OCI-LY3 (cell line): ENCODE measurements at regions not wholly inside any gene's neighbourhood (a gene's known extent, or its start where the extent isn't known, plus 50 kb on each side); places are given as distances from the start of the nearest gene placed in this dataset.

Source experiments
- H2AFZ ChIP-seq: fragments of 200-600, 300-600 bp; shearing (Covaris generic); 2 replicates; pipeline ENCODE4 v1.6.0; 2014; ENCODE audit warnings: antibody characterized with exemption, low read depth, low read length
- H3K27ac ChIP-seq: fragments of 200-600, 300-600 bp; sonication (generic); 2 replicates; pipeline ENCODE4 v1.5.1; 2014; ENCODE audit warnings: mild to moderate bottlenecking, low read length, moderate library complexity, mixed read lengths
- H3K27me3 ChIP-seq: fragments of 200-600, 300-600 bp; sonication (generic); 2 replicates; pipeline ENCODE4 v1.6.1; 2014; ENCODE audit warnings: low read depth, low read length, mixed read lengths
- H3K36me3 ChIP-seq: fragments of 200-600, 300-600 bp; sonication (generic); replicated peaks from 2 replicates; pipeline ENCODE3; 2014; ENCODE audit warnings: low read depth, low read length, mixed read lengths
- H3K4me1 ChIP-seq: fragments of 300-600, 200-600 bp; sonication (generic); 2 replicates; pipeline ENCODE4 v1.6.1; 2014; ENCODE audit warnings: low read length, mixed read lengths
- H3K4me2 ChIP-seq: fragments of 200-600, 300-600 bp; sonication (generic); 2 replicates; pipeline ENCODE4 v1.6.1; 2014; ENCODE audit warnings: low read length, mixed read lengths
- H3K4me3 ChIP-seq: fragments of 300-600, 200-600 bp; sonication (generic); 2 replicates; pipeline ENCODE4 v1.5.1; 2014; ENCODE audit warnings: antibody characterized with exemption, mild to moderate bottlenecking, low read length, moderate library complexity
- H3K79me2 ChIP-seq: fragments of 300-600, 200-600 bp; shearing (Covaris generic); 2 replicates; pipeline ENCODE4 v1.6.1; 2014; ENCODE audit warnings: mild to moderate bottlenecking, low read length, mixed read lengths
- H3K9ac ChIP-seq: fragments of 300-600, 200-600 bp; shearing (Covaris generic); 2 replicates; pipeline ENCODE4 v1.6.0; 2014; ENCODE audit warnings: mild to moderate bottlenecking, low read length, moderate library complexity
- H3K9me3 ChIP-seq: fragments of 200-600, 300-600 bp; shearing (Covaris generic); 2 replicates; pipeline ENCODE4 v1.6.1; 2014; ENCODE audit warnings: low read length, mixed read lengths; ENCODE audit not compliant: insufficient read depth
- H4K20me1 ChIP-seq: fragments of 200-600, 300-600 bp; sonication (generic); 2 replicates; pipeline ENCODE4 v1.6.1; 2016; ENCODE audit warnings: low read length, mixed read lengths; ENCODE audit not compliant: insufficient read depth
- CTCF ChIP-seq: fragments of 200-600, 300-600 bp; sonication (generic); IDR thresholded peaks from 2 replicates; pipeline ENCODE4 v1.5.1; 2014; ENCODE audit warnings: antibody characterized with exemption, low read length, low read depth
- EZH2phosphoT487 ChIP-seq: fragments of 200-600 bp; shearing (Covaris generic); IDR thresholded peaks from 2 replicates; pipeline ENCODE4 v1.6.1; 2018; ENCODE audit warnings: antibody characterized with exemption, mixed run types, low read depth

DNA sequence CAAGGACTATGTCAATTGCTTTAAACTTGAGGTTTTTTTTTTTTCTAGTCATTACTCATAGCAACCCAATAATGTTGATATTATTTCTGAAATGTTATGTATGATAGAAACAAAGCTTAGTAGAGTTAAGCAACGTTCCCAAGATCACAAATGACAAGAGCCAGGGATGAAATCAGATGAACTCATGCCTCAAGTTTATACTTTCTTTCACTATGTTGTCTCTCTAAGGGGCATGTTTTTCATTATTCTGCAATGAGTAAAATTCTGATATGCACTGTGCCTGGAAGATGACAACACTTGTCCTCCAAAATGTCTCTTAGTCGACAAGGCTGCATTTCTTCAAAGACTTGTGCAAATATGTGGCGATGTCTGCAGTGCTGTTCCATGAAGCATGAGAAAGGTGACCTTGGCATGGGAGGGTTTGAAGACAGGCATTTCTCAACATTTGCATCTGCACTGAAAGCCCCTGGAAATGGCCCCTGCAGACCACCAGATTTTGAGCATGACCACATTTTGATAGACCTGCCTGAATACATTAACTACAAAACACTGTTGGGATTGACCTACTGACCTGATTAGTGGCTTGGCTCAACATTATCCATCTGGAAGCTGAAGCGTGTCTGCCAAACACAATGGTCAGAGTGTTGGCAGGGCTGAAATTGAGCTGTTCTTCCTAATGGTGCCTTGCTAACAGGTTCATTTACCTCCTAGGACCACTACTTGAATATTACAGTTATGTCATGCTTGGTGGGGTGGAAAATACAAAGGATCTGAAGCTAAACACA, 1027.5 kb downstream of the CDH11 start:
- TF ChIP-seq EZH2phosphoT487 (no peak), CTCF (no peak)
- H3K4me1 ChIP-seq = no peaks in the 10 kb centered on the region
- H3K9me3 ChIP-seq = no peaks in the 10 kb centered on the region
- H3K79me2 ChIP-seq = no peaks in the 10 kb centered on the region
- H3K27ac ChIP-seq = no peak overlapping the region
- no peaks in the 10 kb centered on the region for H4K20me1 ChIP-seq
- no peak overlapping the region for H2AFZ ChIP-seq
- H3K36me3 ChIP-seq = no peaks in the 10 kb centered on the region
- H3K4me3 ChIP-seq = no peak overlapping the region
- H3K27me3 ChIP-seq = no peaks in the 10 kb centered on the region
- no peak overlapping the region for H3K4me2 ChIP-seq
- H3K9ac ChIP-seq = no peak overlapping the region

- Histone ChIP-seq H3K27ac (no peak overlapping the region), H3K9me3 (no peaks in the 10 kb centered on the region), H3K79me2 (no peaks in the 10 kb centered on the region), H3K36me3 (no peaks in the 10 kb centered on the region), H3K9ac (no peak overlapping the region), H3K4me3 (no peak overlapping the region), H3K4me2 (no peak overlapping the region), H3K27me3 (no peaks in the 10 kb centered on the region), H2AFZ (no peak overlapping the region), H3K4me1 (no peaks in the 10 kb centered on the region), H4K20me1 (no peaks in the 10 kb centered on the region)
- TF ChIP-seq CTCF (no peak), EZH2phosphoT487 (no peak)
These were observed 1029.6 kb downstream of the CDH11 start for GRCh38 chr16:64092271-64092670.

DNA sequence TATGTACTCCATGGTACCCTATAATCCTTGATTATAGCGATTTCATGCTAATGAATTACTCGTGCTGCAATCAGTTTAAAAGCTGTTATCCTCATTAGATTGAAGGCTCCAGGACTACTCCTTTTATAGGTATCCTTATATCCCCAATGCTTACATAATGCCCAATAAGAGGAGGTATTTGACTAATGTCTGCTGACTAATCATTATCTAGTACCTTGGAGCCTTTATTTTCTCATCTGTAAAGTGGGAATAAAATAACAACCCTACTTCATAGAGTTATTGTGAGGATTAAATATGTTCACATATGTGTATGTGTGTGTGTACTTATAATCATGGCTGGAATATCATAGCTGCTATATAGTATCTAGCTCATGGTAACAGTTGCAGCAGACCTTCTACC, 1031.5 kb downstream of the CDH11 start:
- Histone ChIP-seq H3K9ac (no peak overlapping the region), H3K4me1 (no peaks in the 10 kb centered on the region), H3K27me3 (no peaks in the 10 kb centered on the region), H3K9me3 (no peaks in the 10 kb centered on the region), H3K4me2 (no peak overlapping the region), H3K4me3 (no peak overlapping the region), H3K27ac (no peak overlapping the region), H3K36me3 (no peaks in the 10 kb centered on the region), H2AFZ (no peak overlapping the region), H4K20me1 (no peaks in the 10 kb centered on the region), H3K79me2 (no peaks in the 10 kb centered on the region)
- no peak for TF ChIP-seq CTCF
- no peak for TF ChIP-seq EZH2phosphoT487

DNA sequence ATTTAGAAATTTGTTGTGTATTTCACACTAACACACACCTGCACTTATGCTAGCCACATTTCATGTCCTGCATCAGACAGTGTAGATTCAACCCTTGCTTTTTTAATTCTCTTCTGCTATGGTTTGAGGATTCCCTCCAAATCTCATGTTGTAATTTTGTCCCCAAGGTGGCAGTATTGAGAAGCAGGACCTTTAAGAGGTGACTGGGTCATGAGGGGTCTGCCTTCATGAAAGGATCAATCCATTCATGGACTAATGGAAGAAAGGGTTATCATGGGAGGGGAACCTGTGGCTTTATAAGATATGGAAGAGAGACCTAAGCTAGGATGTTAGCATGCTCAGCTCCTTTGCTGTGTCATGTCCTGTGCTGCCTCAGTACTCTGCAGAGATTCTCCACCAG, 1032.2 kb downstream of the CDH11 start:
- H3K4me2 ChIP-seq = no peak overlapping the region
- no peaks in the 10 kb centered on the region for H3K4me1 ChIP-seq
- H3K9ac ChIP-seq = no peak overlapping the region
- H3K36me3 ChIP-seq = no peaks in the 10 kb centered on the region
- no peaks in the 10 kb centered on the region for H3K27me3 ChIP-seq
- H3K79me2 ChIP-seq = no peaks in the 10 kb centered on the region
- H4K20me1 ChIP-seq = no peaks in the 10 kb centered on the region
- H2AFZ ChIP-seq = no peak overlapping the region
- H3K9me3 ChIP-seq = no peaks in the 10 kb centered on the region
- TF ChIP-seq EZH2phosphoT487 = no peak
- peak; percentile 59 for TF ChIP-seq CTCF
- no peak overlapping the region for H3K4me3 ChIP-seq
- no peak overlapping the region for H3K27ac ChIP-seq
